ENCODE measurements at regions not wholly inside any gene's neighbourhood (a gene's known extent, or its start where the extent isn't known, plus 50 kb on each side); places are given as distances from the start of the nearest gene placed in this dataset.
A peak's percentile ranks its signal among the peaks of the same experiment; 100 is the strongest.
"Not testable (repeated sequence)": the region's sequence is repeated elsewhere in the genome, so short reads cannot be mapped to it uniquely, and the experiment has no call there.

DNA sequence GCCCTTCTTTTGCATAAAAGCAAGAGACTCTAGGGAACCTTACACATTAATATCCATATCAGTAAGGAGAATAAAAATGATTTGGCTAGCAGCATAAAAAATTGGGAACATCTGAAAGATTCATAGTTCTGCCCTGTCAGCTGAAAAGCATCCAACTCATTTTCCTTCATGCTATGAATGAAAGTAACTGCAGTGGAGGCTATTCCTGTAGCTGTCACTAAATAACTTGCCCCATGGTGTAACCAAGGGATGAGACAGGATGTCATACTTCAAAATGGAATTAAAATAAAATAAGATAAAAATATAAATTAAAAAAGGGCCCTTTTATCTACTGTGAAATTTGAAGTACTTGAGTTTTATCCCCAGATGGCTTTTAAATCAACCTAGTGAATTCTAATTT, 878.8 kb downstream of the C4orf33 start:
- DNase-seq (ENCODE audit: low read depth), result no peak

GRCh38 chr4:129978315-129978714, 882.4 kb downstream of the C4orf33 start:
- DNase-seq (ENCODE audit: low read depth), result no peak

- no peak for DNase-seq (ENCODE audit: low read depth)
These were observed 893.0 kb downstream of the C4orf33 start for GRCh38 chr4:129988957-129989356.

GRCh38 chr4:129994715-129995114, 898.8 kb downstream of the C4orf33 start:
- no peak for DNase-seq (ENCODE audit: low read depth)

DNA sequence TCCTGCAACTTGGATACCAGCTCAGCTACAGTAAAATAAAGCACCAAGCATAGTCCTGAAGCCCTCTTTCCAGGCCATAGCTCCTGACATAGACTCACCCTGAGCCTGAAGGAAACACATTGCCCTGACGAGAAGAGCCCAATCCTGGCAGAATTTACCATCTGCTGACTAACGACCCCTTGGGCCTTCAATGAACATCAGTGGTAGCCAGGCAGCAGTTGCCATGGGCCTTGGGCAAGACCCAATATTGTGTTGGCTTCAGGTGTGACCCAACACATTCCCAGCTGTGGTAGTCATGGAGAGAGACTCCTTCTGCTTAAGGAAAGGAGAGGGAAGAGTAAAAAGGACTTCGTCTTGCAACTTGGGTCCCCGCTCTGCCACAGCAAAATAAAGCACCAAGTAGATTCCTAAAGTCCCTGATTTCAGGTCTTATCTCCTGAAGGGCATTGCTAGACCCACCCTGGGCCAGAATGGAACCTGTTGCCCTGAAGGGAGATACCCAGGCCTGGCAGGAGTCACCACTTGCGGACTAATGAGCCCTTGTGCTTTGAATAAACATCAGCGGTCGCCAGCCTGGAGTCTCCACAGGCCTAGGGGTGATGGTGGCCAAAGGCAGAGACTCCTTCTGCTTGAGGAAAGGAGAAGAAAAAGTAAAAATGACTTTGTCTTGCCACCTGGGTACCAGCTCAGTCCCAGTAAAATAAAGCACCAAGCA, 902.6 kb downstream of the C4orf33 start:
- peak; percentile 3 for DNase-seq (ENCODE audit: low read depth)

DNA sequence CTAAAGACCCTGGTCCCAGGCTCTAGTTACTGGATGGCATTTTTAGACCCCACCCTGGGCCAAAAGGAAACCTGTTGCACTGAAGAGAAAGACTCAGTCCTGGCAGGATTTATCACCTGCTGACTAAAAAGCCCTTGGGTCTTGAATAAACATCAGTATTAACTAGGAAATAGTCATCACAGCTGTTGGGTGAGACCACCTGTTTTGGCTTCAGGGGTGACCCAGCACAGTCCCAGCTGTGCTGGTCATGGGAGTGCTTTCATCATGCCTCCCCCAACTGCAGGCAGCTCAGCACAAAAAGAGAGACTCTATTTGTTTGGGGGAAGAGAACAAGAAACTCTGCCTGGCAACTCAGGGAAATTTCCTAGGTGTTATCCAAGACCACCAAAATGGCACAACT, 903.2 kb downstream of the C4orf33 start:
- no peak for DNase-seq (ENCODE audit: low read depth)

- no peak for DNase-seq (ENCODE audit: low read depth)
These were observed 912.5 kb downstream of the C4orf33 start for GRCh38 chr4:130008461-130008860.

DNA sequence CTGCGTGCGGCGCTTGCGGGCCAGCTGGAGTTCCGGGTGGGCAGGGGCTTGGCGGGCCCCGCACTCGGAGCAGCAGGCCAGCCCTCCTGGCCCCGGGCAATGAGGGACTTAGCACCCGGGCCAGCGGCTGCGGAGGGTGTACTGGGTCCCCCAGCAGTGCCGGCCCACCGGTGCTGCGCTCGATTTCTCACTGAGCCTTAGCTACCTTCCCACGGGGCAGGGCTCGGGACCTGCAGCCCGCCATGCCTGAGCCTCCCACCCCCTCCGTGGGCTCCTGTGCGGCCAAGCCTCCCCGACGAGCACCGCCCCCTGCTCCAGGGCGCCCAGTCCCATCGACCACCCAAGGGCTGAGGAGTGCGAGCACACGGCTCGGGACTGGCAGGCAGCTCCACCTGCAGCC, 916.9 kb downstream of the C4orf33 start:
- not testable (repeated sequence) for DNase-seq (ENCODE audit: low read depth)

DNA sequence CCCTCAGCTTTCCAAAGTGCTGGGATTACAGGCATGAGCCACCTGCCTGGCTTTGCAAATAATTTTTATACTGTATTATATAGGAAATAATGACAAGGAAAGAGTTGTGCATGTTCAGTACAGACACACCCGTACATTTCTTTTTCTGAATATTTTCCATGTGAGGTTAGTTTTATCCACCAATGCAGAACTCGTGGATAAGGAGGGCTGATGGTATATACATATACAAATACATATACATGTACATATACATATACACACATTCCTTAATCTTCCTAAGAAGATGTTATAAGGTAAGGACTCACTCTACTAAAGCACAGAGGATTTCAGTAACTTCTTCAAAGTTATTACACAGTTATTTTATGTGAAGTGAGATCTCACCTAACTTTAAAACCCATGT, 925.8 kb downstream of the C4orf33 start:
- DNase-seq (ENCODE audit: low read depth), result no peak

DNA sequence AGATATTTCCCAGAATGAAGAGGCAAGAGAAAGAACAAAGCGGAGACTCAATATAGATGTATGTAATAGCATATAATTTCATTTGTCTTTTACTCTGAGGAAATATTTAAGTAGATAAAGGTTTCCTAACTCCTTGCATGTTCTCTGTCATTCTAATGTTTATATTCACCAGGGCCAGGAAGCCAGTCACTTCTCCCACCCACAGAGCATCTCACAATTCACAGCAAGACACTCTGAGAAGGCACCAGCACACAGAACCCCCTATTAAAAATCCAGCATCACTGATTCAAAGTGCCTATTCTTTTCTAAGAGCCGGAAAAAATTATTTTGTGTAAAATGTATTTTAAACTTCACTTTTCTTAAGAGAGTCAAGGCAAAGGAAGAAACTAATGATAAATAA, 927.1 kb downstream of the C4orf33 start:
- DNase-seq (ENCODE audit: low read depth), result no peak

DNA sequence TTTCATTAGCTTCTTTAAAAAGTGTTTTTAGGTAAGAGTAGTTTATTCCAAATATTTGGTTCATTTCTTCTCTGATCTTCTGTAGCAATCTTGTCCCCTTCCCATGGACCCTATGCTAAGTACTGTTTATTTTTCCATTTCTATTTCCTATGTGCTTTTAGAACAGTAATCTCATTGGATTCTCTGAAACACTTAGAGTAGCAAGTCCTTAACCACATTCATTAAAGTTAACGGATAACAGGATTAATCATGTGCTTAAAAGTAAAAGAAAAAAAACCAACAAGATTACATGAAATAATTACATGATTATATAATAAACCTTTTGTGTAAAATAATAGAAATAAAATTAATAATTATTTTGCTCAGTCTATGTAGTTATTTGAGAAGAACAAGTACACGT, 929.7 kb downstream of the C4orf33 start:
- DNase-seq (ENCODE audit: low read depth), result no peak

- no peak for DNase-seq (ENCODE audit: low read depth)
These were observed 930.2 kb downstream of the C4orf33 start for GRCh38 chr4:130026185-130026584.

GRCh38 chr4:130027973-130028372, 932.0 kb downstream of the C4orf33 start:
- no peak for DNase-seq (ENCODE audit: low read depth)

DNA sequence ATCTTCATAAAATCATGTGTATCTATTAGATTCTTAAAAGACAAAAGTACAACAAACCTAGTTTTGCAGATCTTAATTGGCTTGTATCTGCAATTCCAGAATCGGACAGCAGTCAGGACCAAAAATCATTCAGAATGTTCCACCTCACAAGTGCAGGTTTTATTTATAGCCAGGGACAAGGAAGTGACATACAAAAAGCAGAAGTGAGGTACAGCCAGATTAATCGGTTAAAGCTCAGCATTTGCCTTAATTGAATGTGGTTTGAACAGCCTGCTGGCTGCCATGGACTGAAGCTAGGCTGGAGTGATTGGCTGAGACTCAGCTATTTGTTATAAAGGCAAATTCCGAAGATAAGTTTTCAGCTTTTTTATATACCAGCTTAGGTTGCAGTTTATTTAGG, 932.6 kb downstream of the C4orf33 start:
- no peak for DNase-seq (ENCODE audit: low read depth)

DNA sequence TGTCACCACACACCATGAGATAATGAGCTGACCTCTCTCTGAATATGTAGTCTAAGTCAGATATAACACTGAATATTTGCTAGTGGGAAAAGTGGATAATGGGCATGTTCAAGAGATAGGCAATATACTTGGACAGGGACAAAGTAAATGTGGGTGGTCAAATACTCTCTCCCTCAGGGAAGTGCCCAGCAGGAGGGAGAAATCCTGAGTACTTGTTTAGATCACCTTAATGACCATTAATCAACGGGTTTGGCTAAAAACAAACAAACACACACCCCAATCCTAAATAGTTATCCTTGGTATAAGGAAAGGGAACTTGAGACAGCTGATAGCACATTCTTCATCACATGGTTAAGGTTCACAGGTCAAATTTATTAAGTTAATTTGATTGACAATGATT, 933.5 kb downstream of the C4orf33 start:
- no peak for DNase-seq (ENCODE audit: low read depth)

DNA sequence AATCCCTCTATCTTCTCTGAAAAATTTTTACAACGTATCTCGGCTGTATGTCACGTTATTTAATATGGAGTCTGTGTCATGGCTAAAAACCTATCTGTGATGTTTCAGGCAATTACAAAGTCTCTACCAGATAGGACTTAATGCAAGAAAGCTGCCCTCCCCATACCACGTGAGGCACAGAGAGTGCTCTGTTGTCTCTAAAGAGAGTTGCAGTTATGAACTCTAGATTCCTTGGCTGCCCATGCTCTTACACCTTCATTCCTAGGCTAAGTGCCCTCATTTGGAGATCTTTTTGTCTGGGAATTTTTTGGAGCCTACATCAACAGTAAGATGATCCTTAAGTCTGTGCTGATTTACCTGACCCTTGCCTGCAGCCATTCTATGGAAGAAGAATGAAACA, 935.9 kb downstream of the C4orf33 start:
- no peak for DNase-seq (ENCODE audit: low read depth)

DNA sequence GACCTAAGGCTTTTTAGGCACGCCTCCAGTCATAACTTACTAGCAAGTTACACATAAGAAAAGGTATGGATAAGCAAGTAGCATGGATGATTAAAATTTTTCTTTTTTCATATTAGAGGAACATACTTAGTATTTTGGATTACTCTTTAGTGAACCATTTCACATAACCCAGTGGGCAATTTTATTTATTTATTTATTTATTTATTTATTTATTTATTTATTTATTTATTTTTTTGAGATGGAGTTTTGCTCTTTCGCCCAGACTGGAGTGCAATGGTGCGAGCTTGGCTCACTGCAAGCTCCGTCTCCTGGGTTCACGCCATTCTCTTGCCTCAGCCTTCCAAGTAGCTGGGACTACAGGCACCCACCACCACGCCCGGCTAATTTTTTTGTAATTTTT, 937.7 kb downstream of the C4orf33 start:
- not testable (repeated sequence) for DNase-seq (ENCODE audit: low read depth)

GRCh38 chr4:130034876-130035275, 938.9 kb downstream of the C4orf33 start:
- DNase-seq (ENCODE audit: low read depth), result no peak

DNA sequence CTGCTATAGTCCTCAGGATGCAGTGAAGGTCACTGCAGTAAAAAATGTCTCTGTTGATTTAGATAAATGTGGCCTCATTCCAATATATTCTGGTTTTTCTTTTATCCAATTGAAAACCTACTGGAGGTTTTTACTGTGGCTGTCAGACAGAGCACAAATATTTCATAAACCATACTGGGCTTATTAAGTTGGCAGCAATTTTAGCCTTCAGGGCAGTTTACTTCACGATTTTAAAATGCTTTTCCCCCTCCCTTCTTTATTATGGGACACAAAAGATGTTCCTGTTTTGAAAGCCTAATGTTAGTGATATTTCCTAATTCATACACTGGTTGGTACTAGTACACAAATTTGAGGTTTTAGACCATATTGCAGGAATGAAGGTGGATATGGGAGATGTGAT, 939.4 kb downstream of the C4orf33 start:
- DNase-seq (ENCODE audit: low read depth), result no peak

DNA sequence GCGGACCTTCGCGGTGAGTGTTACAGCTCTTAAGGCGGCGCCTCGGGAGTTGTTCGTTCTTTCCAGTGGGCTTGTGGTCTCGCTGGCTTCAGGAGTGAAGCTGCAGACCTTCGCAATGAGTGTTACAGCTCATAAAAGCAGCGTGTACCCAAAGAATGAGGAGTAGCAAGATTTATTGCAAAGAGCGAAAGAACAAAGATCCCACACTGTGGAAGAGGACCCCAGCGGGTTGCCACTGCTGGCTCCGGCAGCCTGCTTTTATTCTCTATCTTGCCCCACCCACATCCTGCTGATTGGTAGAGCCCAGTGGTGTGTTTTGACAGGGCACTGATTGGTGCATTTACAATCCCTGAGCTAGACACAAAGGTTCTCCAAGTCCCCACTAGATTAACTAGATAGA, 941.9 kb downstream of the C4orf33 start:
- DNase-seq (ENCODE audit: low read depth), result not testable (repeated sequence)

- DNase-seq (ENCODE audit: low read depth), result not testable (repeated sequence)
These were observed 942.6 kb downstream of the C4orf33 start for GRCh38 chr4:130038540-130038939.

DNA sequence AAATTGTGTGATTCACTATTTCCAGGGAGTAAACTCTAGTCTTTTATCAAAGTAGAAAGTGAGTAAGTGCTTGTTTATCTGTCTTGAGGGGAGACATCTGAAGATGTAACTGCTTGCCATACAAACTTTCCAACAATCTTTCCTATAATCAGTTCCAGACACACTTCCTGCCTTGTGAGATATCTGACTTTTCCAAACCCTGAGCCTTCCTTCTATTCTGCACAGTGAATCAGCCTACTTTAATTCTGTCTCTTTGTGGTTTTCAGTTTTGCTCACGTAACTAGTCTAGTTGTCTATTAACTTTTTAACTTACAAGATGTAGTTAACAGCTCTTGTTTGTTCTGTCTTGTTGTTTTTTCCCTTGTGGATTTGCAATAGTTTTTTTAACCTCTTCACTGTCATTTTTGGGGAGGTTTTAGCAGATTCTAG, 947.8 kb downstream of the C4orf33 start:
- no peak for DNase-seq (ENCODE audit: low read depth)

DNA sequence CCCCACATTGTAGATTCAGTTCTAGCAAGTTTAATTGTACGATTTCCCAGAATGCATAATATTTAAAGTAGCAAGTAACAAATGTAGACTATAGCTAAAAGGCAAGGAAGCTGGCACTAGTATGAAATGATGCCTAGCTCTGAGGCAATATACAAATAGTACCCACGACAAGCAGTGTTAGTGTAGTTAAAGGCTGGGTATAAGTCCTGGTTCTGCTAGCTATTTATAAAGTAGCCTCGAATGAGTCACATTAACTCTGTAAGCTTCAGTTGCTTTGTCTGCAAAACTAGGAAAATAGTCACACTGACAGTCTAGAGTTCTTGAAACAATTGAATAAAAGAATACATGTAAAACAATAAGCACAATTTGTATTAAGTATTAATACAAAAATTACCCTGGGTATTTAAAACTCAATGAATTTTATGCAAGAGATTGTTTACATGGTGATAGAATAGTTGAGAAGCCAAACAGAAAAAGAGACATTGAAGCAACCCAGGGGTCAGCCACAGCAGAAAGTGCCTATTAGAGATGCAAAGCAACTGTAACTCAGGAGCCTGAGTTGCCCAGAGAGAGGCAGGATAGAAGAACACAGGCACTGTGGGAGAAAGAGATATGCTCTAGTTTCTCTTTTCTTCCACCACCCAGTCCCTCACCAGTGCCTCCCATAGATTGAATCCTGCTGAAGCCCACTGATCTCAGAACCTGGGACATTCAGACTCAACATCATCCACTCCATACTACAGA, 949.0 kb downstream of the C4orf33 start:
- DNase-seq (ENCODE audit: low read depth), result no peak

All from HT1080 (cell line).